B cell (primary cell): ENCODE measurements at regions not wholly inside any gene's neighbourhood (a gene's known extent, or its start where the extent isn't known, plus 50 kb on each side); places are given as distances from the start of the nearest gene placed in this dataset.

ENCODE experiments used
- ATAC-seq: fragments of 200-7000 bp; cut with Tn5 transposase; one replicate; pipeline ENCODE4 v1.10.0; 2021; ENCODE audit warnings: low read depth, mild to moderate bottlenecking, moderate number of reproducible peaks, moderate library complexity
- CTCF ChIA-PET: fragments of 350-600 bp; sonication (Branson Sonifier 250); formaldehyde crosslinking; loops from one replicate; lab custom pipeline; 2021; ENCODE audit warnings: antibody characterized with exemption, inconsistent platforms; lab: Charles Lee
- POLR2A ChIA-PET: fragments of 350-600 bp; sonication (Branson Sonifier 250); formaldehyde crosslinking; loops from one replicate; lab custom pipeline; 2021; ENCODE audit warnings: antibody characterized with exemption; lab: Charles Lee
- DNase-seq: peaks from one replicate; pipeline ENCODE4 v3.0.0; 2013
- H2AFZ ChIP-seq: 2 replicates; pipeline ENCODE4 v1.6.1; 2012; ENCODE audit warnings: mild to moderate bottlenecking, low read depth, low read length; ENCODE audit not compliant: insufficient read depth, poor library complexity, severe bottlenecking
- H3K27ac ChIP-seq, 2 donors: 1 replicate in 1 of 2; 2 replicates in 1 of 2; pipeline ENCODE4 v1.5.1; 2012 to 2013; ENCODE audit warnings: low read length in 2 of 2, mild to moderate bottlenecking in 2 of 2, moderate library complexity in 1 of 2
- H3K27me3 ChIP-seq, 4 experiments: fragments of 200-600 bp in 1 of 4; sonication (generic) in 1 of 4; replicated peaks in 1 of 4; 1 replicate in 2 of 4; 2 replicates in 2 of 4; pipeline versions ENCODE4 v1.6.1 to v1.7.0; 2013 to 2016; ENCODE audit warnings: low read length in 3 of 4, mild to moderate bottlenecking in 2 of 4, mixed read lengths in 1 of 4, moderate library complexity in 1 of 4; ENCODE audit not compliant: insufficient read depth in 4 of 4, control insufficient read depth in 3 of 4; ENCODE audit errors: control extremely low read depth in 1 of 4
- H3K36me3 ChIP-seq, 2 experiments: replicated peaks in 1 of 2; 1 replicate in 1 of 2; 2 replicates in 1 of 2; pipeline versions ENCODE4 v1.6.1 to v1.7.1; 2013; ENCODE audit warnings: low read length in 1 of 2; ENCODE audit not compliant: insufficient read depth in 2 of 2, control insufficient read depth in 1 of 2; ENCODE audit errors: control extremely low read depth in 1 of 2, extremely low read depth in 1 of 2
- H3K4me1 ChIP-seq, 2 donors: fragments of 200-600 bp in 1 of 2; sonication (generic) in 1 of 2; 1 replicate in 1 of 2; 2 replicates in 1 of 2; pipeline versions ENCODE4 v1.5.1 to v1.6.1; 2013 to 2017; ENCODE audit warnings: low read length in 2 of 2; ENCODE audit not compliant: control insufficient read depth in 2 of 2, insufficient read depth in 2 of 2
- H3K4me2 ChIP-seq: replicated peaks from 2 replicates; pipeline ENCODE3; 2012; ENCODE audit warnings: mild to moderate bottlenecking, low read depth, low read length; ENCODE audit not compliant: poor library complexity, severe bottlenecking
- H3K4me3 ChIP-seq, 5 experiments: fragments of 200-600 bp in 1 of 5; sonication (generic) in 1 of 5; 1 replicate in 3 of 5; 2 replicates in 2 of 5; pipeline versions ENCODE4 v1.5.1 to v1.7.0; 2011 to 2016; ENCODE audit warnings: low read length in 4 of 5, mild to moderate bottlenecking in 4 of 5, low read depth in 2 of 5, control low read depth in 1 of 5, moderate library complexity in 1 of 5; ENCODE audit not compliant: insufficient read depth in 1 of 5; ENCODE audit errors: control extremely low read depth in 1 of 5, extremely low read depth in 1 of 5
- H3K79me2 ChIP-seq: fragments of 200-600 bp; sonication (generic); one replicate; pipeline ENCODE4 v1.6.0; 2016; ENCODE audit warnings: low read length; ENCODE audit not compliant: control insufficient read depth, insufficient read depth
- H3K9ac ChIP-seq: fragments of 200-600 bp; sonication (generic); 2 replicates; pipeline ENCODE4 v1.6.1; 2017; ENCODE audit warnings: mild to moderate bottlenecking, low read length, moderate library complexity
- H3K9me3 ChIP-seq, 3 donors: one replicate each; pipeline versions ENCODE4 v1.6.1 to v1.7.1; 2013; ENCODE audit warnings: low read length in 2 of 3; ENCODE audit not compliant: control insufficient read depth in 2 of 3, insufficient read depth in 1 of 3; ENCODE audit errors: control extremely low read depth in 1 of 3
- H4K20me1 ChIP-seq: 2 replicates; pipeline ENCODE4 v1.6.0; 2012; ENCODE audit warnings: mild to moderate bottlenecking, low read length; ENCODE audit not compliant: insufficient read depth, control insufficient read depth, poor library complexity, severe bottlenecking
- H3K27ac Mint-ChIP-seq: one replicate; pipeline ENCODE4 v1.8.0; 2021; ENCODE audit warnings: mixed read lengths
- H3K27me3 Mint-ChIP-seq: one replicate; pipeline ENCODE4 v1.8.0; 2021; ENCODE audit warnings: mixed read lengths
- H3K4me1 Mint-ChIP-seq: one replicate; pipeline ENCODE4 v1.8.0; 2021; ENCODE audit warnings: mixed read lengths
- H3K4me3 Mint-ChIP-seq: one replicate; pipeline ENCODE4 v1.8.0; 2021; ENCODE audit warnings: mixed read lengths
- H3K9me3 Mint-ChIP-seq: one replicate; pipeline ENCODE4 v1.8.0; 2022; ENCODE audit warnings: mixed read lengths; ENCODE audit not compliant: insufficient read depth
- CTCF ChIP-seq: fragments of 200-600 bp; IDR thresholded peaks from one replicate; pipeline ENCODE4 v1.8.0; 2022; ENCODE audit warnings: antibody characterized with exemption, mild to moderate bottlenecking
- EZH2 ChIP-seq: IDR thresholded peaks from 2 replicates; pipeline ENCODE4 v1.6.1; 2012; ENCODE audit warnings: borderline replicate concordance, low read depth, mild to moderate bottlenecking, moderate library complexity, low read length; ENCODE audit not compliant: insufficient read depth, poor library complexity, severe bottlenecking
- WGBS: methylation state at CpG from one replicate; pipeline ENCODE4 v1.1.5; 2013; ENCODE audit warnings: missing lambda C conversion rate; ENCODE audit not compliant: insufficient coverage; 5-methylcytosine and 5-hydroxymethylcytosine counted together
- intact Hi-C: fragments of 100-400 bp; cut with micrococcal nuclease; formaldehyde crosslinking; loops from one replicate; pipeline ENCODE4 v1.10.0; 2022

GRCh38 chr6:11645016-11645415 is 107.5 kb downstream of the TMEM170B start:
- H3K4me1 ChIP-seq = no peaks in the 10 kb centered on the region
- Mint-ChIP-seq H3K4me1 (no peaks in the 10 kb centered on the region), H3K27me3 (peaks cover 17% of the 10 kb centered on the region), H3K27ac (no peak overlapping the region), H3K4me3 (no peak overlapping the region), H3K9me3 (no peaks in the 10 kb centered on the region)
- no peak overlapping the region for H3K27ac ChIP-seq
- no peak overlapping the region for H3K4me2 ChIP-seq
- H3K4me3 ChIP-seq = no peak overlapping the region
- H4K20me1 ChIP-seq = no peaks in the 10 kb centered on the region
- DNase-seq (no peak), ATAC-seq (no peak)
- WGBS = 100% methylated on average over 1 of the region's 1 CpG
- H3K9me3 ChIP-seq = peaks cover 0 to 4% (median 0%) of the 10 kb centered on the region in 3 donors
- H3K9ac ChIP-seq = no peak overlapping the region
- H3K36me3 ChIP-seq = no peaks in the 10 kb centered on the region
- H3K79me2 ChIP-seq = no peaks in the 10 kb centered on the region
- no peak overlapping the region for H2AFZ ChIP-seq
- no peaks in the 10 kb centered on the region for H3K27me3 ChIP-seq
- POLR2A ChIA-PET = no interaction called here
- intact Hi-C loops = no loop called here
- TF ChIP-seq EZH2 (no peak), CTCF (no peak)
- CTCF ChIA-PET = interaction anchor here (0.7 to 1.1 kb wide), 3 partner anchors 8 to 1550 kb away, joined by 3 to 5 read pairs (median 5); no protein-coding TSS in a partner anchor

DNA sequence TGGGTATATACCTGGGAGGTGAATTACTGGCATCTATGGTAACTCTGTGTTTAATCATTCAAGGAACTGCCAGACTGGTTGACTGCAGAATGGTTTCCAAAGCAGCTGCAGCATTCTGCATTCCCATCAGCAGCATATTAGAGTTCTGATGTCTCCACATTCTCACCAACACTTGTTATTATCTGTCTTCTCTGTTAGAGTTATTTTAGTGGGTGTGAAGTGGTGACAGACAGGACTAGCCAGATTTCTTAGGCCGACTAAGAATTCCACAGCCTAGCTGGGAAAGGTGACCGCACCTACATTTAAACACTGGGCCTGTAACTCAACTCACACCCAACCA is 110.9 kb downstream of the TMEM170B start:
- ATAC-seq = no peak
- Histone ChIP-seq H3K4me2 (no peak overlapping the region), H2AFZ (no peak overlapping the region), H3K4me3 (no peak overlapping the region), H4K20me1 (no peaks in the 10 kb centered on the region), H3K36me3 (no peaks in the 10 kb centered on the region), H3K79me2 (no peaks in the 10 kb centered on the region), H3K9ac (no peak overlapping the region), H3K9me3 (peaks cover 0 to 4% (median 0%) of the 10 kb centered on the region in 3 donors), H3K27ac (no peak overlapping the region), H3K4me1 (no peaks in the 10 kb centered on the region), H3K27me3 (no peaks in the 10 kb centered on the region)
- no peaks in the 10 kb centered on the region for H3K9me3 Mint-ChIP-seq
- DNase-seq = no peak
- intact Hi-C loops = no loop called here
- CTCF ChIA-PET = interaction anchor here (1.1 kb wide), 1 partner anchor 585 kb away, joined by 3 read pairs; no protein-coding TSS in a partner anchor
- WGBS = no CpG with 5 or more reads among the region's 2 CpGs
- no peak overlapping the region for H3K27ac Mint-ChIP-seq
- POLR2A ChIA-PET = no interaction called here
- H3K4me1 Mint-ChIP-seq = no peaks in the 10 kb centered on the region
- no peak overlapping the region for H3K4me3 Mint-ChIP-seq
- TF ChIP-seq CTCF = no peak
- TF ChIP-seq EZH2 = no peak
- H3K27me3 Mint-ChIP-seq = peaks cover 22% of the 10 kb centered on the region
